ENCODE measurements at regions not wholly inside any gene's neighbourhood (a gene's known extent, or its start where the extent isn't known, plus 50 kb on each side); places are given as distances from the start of the nearest gene placed in this dataset.

- POLR2A ChIA-PET, result no interaction called here
- Histone ChIP-seq H3K36me3 (ENCODE audit: control insufficient read depth in 2 of 2, insufficient read depth in 1 of 2, low read length in 2 of 2) (no peaks in the 10 kb centered on the region), H3K27ac (ENCODE audit: extremely low read depth, low read depth, low read length) (no peak overlapping the region), H3K4me3 (ENCODE audit: low read depth, low read length) (no peak overlapping the region), H3K9me3 (ENCODE audit: control insufficient read depth, insufficient read depth, low read depth, low read length) (no peaks in the 10 kb centered on the region), H3K4me1 (ENCODE audit: control insufficient read depth, insufficient read depth, low read length) (peaks cover 4% of the 10 kb centered on the region; the same call in 1 of the 2 replicates)
- no peak for TF ChIP-seq WT1 (tag by site-specific recombination; IDR thresholded peaks at IDR 0.05)
- no peak for TF ChIP-seq ZNF624 (tag by site-specific recombination; IDR thresholded peaks at IDR 0.05)
- no peak for TF ChIP-seq ZNF404 (tag by site-specific recombination; IDR thresholded peaks at IDR 0.05)
- no peak for TF ChIP-seq ZNF664 (tag by site-specific recombination; IDR thresholded peaks at IDR 0.05)
- TF ChIP-seq SP2 (tag by site-specific recombination; IDR thresholded peaks at IDR 0.05), result no peak
- no peak for TF ChIP-seq TCF7L2 (IDR thresholded peaks at IDR 0.05; ENCODE audit: borderline replicate concordance, low read depth, low read length)
- no peak for TF ChIP-seq CTCF (tag by site-specific recombination; IDR thresholded peaks at IDR 0.05)
- TF ChIP-seq ZNF366 (tag by site-specific recombination; conservative IDR thresholded peaks at IDR 0.05), result no peak
- TF ChIP-seq ZBTB49 (tag by site-specific recombination; IDR thresholded peaks at IDR 0.05; ENCODE audit: low read depth), result no peak
- no peak for TF ChIP-seq ZNF221 (tag by site-specific recombination; IDR thresholded peaks at IDR 0.05; ENCODE audit: borderline replicate concordance)
- TF ChIP-seq ZNF692 (tag by site-specific recombination; IDR thresholded peaks at IDR 0.05), result no peak
- no peak for TF ChIP-seq ZNF629 (tag by site-specific recombination; IDR thresholded peaks at IDR 0.05)
- no peak for TF ChIP-seq ZNF776 (tag by site-specific recombination; IDR thresholded peaks at IDR 0.05; ENCODE audit: borderline replicate concordance)
- TF ChIP-seq ZBTB7A (tag by site-specific recombination; IDR thresholded peaks at IDR 0.05; ENCODE audit: low read depth), result no peak
- CTCF ChIA-PET, result no interaction called here
These were observed 198.8 kb downstream of the HIPK3 start for GRCh38 chr11:33455867-33456463.

- TF ChIP-seq FEZF1 (tag by site-specific recombination; IDR thresholded peaks at IDR 0.05), result peak; percentile 56
- no peak for TF ChIP-seq ZNF704 (tag by site-specific recombination; IDR thresholded peaks at IDR 0.05)
- TF ChIP-seq ZFHX2 (tag by site-specific recombination; conservative IDR thresholded peaks at IDR 0.05), result no peak
- TF ChIP-seq ZNF214 (tag by site-specific recombination; IDR thresholded peaks at IDR 0.05; ENCODE audit: borderline replicate concordance), result no peak
- no peak for TF ChIP-seq ZNF654 (tag by site-specific recombination; IDR thresholded peaks at IDR 0.05; ENCODE audit: low read depth)
- no peak for TF ChIP-seq HOXD13 (CRISPR knock-in tag; IDR thresholded peaks at IDR 0.05; ENCODE audit: borderline replicate concordance)
- no peak for TF ChIP-seq ZBTB48 (tag by site-specific recombination; IDR thresholded peaks at IDR 0.05)
- peak; percentile 56; the same call in 1 of the 2 replicates for TF ChIP-seq ZBTB44 (tag by site-specific recombination; IDR thresholded peaks at IDR 0.05)
- TF ChIP-seq SALL2 (tag by site-specific recombination; IDR thresholded peaks at IDR 0.05; ENCODE audit: borderline replicate concordance), result no peak
- no peak for TF ChIP-seq GLI2 (tag by site-specific recombination; IDR thresholded peaks at IDR 0.05; ENCODE audit: borderline replicate concordance, low read depth)
- TF ChIP-seq ZNF473 (tag by site-specific recombination; IDR thresholded peaks at IDR 0.05), result no peak
- Histone ChIP-seq H3K36me3 (ENCODE audit: control insufficient read depth in 2 of 2, insufficient read depth in 1 of 2, low read length in 2 of 2) (no peaks in the 10 kb centered on the region), H3K27ac (ENCODE audit: extremely low read depth, low read depth, low read length) (no peak overlapping the region), H3K4me1 (ENCODE audit: control insufficient read depth, insufficient read depth, low read length) (peaks cover 4% of the 10 kb centered on the region; the same call in 1 of the 2 replicates), H3K9me3 (ENCODE audit: control insufficient read depth, insufficient read depth, low read depth, low read length) (no peaks in the 10 kb centered on the region), H3K4me3 (ENCODE audit: low read depth, low read length) (no peak overlapping the region)
- ChIA-PET CTCF (no interaction called here), POLR2A (no interaction called here)
These were observed 197.1 kb downstream of the HIPK3 start for GRCh38 chr11:33454264-33454663.

All from HEK293 (cell line).